Natural killer cell treated with Interleukin-12 subunit alpha and Interleukin-12 subunit beta and Interleukin-15 and Interleukin-18, amount 100 ng/mL, for 72 hours (primary cell): ENCODE measurements at regions not wholly inside any gene's neighbourhood (a gene's known extent, or its start where the extent isn't known, plus 50 kb on each side); places are given as distances from the start of the nearest gene placed in this dataset.
A peak's percentile ranks its signal among the peaks of the same experiment; 100 is the strongest.

Experiments
- ATAC-seq, 2 donors: fragments of 150-1000 bp; cut with Tn5 transposase in 1 of 2; sonication (Bioruptor Pico), chemical (Tn5 transposase) in 1 of 2; 2 replicates each; pipeline ENCODE4 v1.10.0; 2021
- DNase-seq: peaks from one replicate; pipeline ENCODE4 v3.0.0; 2022; ENCODE audit warnings: low spot score
- H3K27ac Mint-ChIP-seq, 2 donors: 1 replicate in 1 of 2; 2 replicates in 1 of 2; pipeline ENCODE4 v1.8.0; 2022; ENCODE audit warnings: mixed read lengths in 2 of 2, mild to moderate bottlenecking in 1 of 2, moderate library complexity in 1 of 2
- H3K27me3 Mint-ChIP-seq, 2 donors: 1 replicate in 1 of 2; 2 replicates in 1 of 2; pipeline ENCODE4 v1.8.0; 2022; ENCODE audit warnings: mixed read lengths in 2 of 2
- H3K36me3 Mint-ChIP-seq: one replicate; pipeline ENCODE4 v1.8.0; 2022; ENCODE audit warnings: mixed read lengths
- H3K4me1 Mint-ChIP-seq, 2 donors: 1 replicate in 1 of 2; 2 replicates in 1 of 2; pipeline ENCODE4 v1.8.0; 2022; ENCODE audit warnings: low read depth in 2 of 2, mixed read lengths in 2 of 2, mild to moderate bottlenecking in 1 of 2
- H3K4me3 Mint-ChIP-seq: one replicate; pipeline ENCODE4 v1.8.0; 2022; ENCODE audit warnings: mixed read lengths
- H3K9me3 Mint-ChIP-seq: 2 replicates; pipeline ENCODE4 v1.8.0; 2022; ENCODE audit warnings: mixed read lengths

GRCh38 chr1:213657013-213657412, 330.8 kb upstream of the PROX1 start:
- Mint-ChIP-seq H3K4me3 (no peak overlapping the region), H3K4me1 (no peaks in the 10 kb centered on the region), H3K36me3 (no peaks in the 10 kb centered on the region), H3K27ac (no peak overlapping the region), H3K27me3 (peaks cover 0 to 3% of the 10 kb centered on the region in 2 donors), H3K9me3 (no peaks in the 10 kb centered on the region)
- DNase-seq (no peak), ATAC-seq (no peak)

GRCh38 chr1:213657879-213658278, 329.9 kb upstream of the PROX1 start:
- no peaks in the 10 kb centered on the region for H3K4me1 Mint-ChIP-seq
- DNase-seq (no peak), ATAC-seq (no peak)
- peaks cover 3 to 6% of the 10 kb centered on the region in 2 donors for H3K27me3 Mint-ChIP-seq
- no peaks in the 10 kb centered on the region for H3K9me3 Mint-ChIP-seq
- no peaks in the 10 kb centered on the region for H3K36me3 Mint-ChIP-seq
- H3K27ac Mint-ChIP-seq = no peak overlapping the region
- H3K4me3 Mint-ChIP-seq = no peak overlapping the region

GRCh38 chr1:213658457-213658856, 329.3 kb upstream of the PROX1 start:
- Mint-ChIP-seq H3K27me3 (peaks cover 3 to 12% of the 10 kb centered on the region in 2 donors), H3K27ac (no peak overlapping the region), H3K4me3 (no peak overlapping the region), H3K9me3 (no peaks in the 10 kb centered on the region), H3K4me1 (no peaks in the 10 kb centered on the region), H3K36me3 (no peaks in the 10 kb centered on the region)
- ATAC-seq (no peak), DNase-seq (no peak)

GRCh38 chr1:213659580-213660547, 327.9 kb upstream of the PROX1 start:
- Mint-ChIP-seq H3K27me3 (peaks cover 3 to 16% of the 10 kb centered on the region in 2 donors), H3K36me3 (no peaks in the 10 kb centered on the region), H3K4me3 (no peak overlapping the region), H3K4me1 (no peaks in the 10 kb centered on the region), H3K27ac (no peak overlapping the region), H3K9me3 (no peaks in the 10 kb centered on the region)
- ATAC-seq = no peak
- DNase-seq = no peak

GRCh38 chr1:213661302-213661701, 326.5 kb upstream of the PROX1 start:
- no peak overlapping the region for H3K4me3 Mint-ChIP-seq
- DNase-seq = no peak
- H3K36me3 Mint-ChIP-seq = no peaks in the 10 kb centered on the region
- H3K27me3 Mint-ChIP-seq = peaks cover 3 to 17% of the 10 kb centered on the region in 2 donors
- no peak overlapping the region for H3K27ac Mint-ChIP-seq
- H3K9me3 Mint-ChIP-seq = no peaks in the 10 kb centered on the region
- no peak for ATAC-seq
- no peaks in the 10 kb centered on the region for H3K4me1 Mint-ChIP-seq

GRCh38 chr1:213666113-213666512, 321.7 kb upstream of the PROX1 start:
- peaks cover 3 to 17% of the 10 kb centered on the region in 2 donors for H3K27me3 Mint-ChIP-seq

GRCh38 chr1:213666922-213667321, 320.9 kb upstream of the PROX1 start:
- ATAC-seq = no peak

More at GRCh38 chr1:213666113-213666512, 321.7 kb upstream of the PROX1 start:
- H3K9me3 Mint-ChIP-seq = no peaks in the 10 kb centered on the region
- no peak overlapping the region for H3K4me3 Mint-ChIP-seq
- ATAC-seq (no peak), DNase-seq (no peak)
- no peak overlapping the region for H3K27ac Mint-ChIP-seq
- no peaks in the 10 kb centered on the region for H3K4me1 Mint-ChIP-seq
- H3K36me3 Mint-ChIP-seq = no peaks in the 10 kb centered on the region

GRCh38 chr1:213669512-213669911, 318.3 kb upstream of the PROX1 start:
- Mint-ChIP-seq H3K9me3 (peaks cover 3% of the 10 kb centered on the region), H3K27ac (no peak overlapping the region), H3K27me3 (peaks cover 0 to 15% of the 10 kb centered on the region in 2 donors), H3K4me1 (no peaks in the 10 kb centered on the region), H3K36me3 (no peaks in the 10 kb centered on the region), H3K4me3 (no peak overlapping the region)
- ATAC-seq (no peak), DNase-seq (no peak)

More at GRCh38 chr1:213666922-213667321, 320.9 kb upstream of the PROX1 start:
- H3K36me3 Mint-ChIP-seq = no peaks in the 10 kb centered on the region
- DNase-seq = no peak
- H3K9me3 Mint-ChIP-seq = no peaks in the 10 kb centered on the region
- no peak overlapping the region for H3K27ac Mint-ChIP-seq
- no peaks in the 10 kb centered on the region for H3K4me1 Mint-ChIP-seq
- H3K27me3 Mint-ChIP-seq = peaks cover 0 to 19% of the 10 kb centered on the region in 2 donors
- H3K4me3 Mint-ChIP-seq = no peak overlapping the region

GRCh38 chr1:213669964-213670691, 317.6 kb upstream of the PROX1 start:
- Mint-ChIP-seq H3K9me3 (peaks cover 3% of the 10 kb centered on the region), H3K36me3 (no peaks in the 10 kb centered on the region), H3K4me3 (no peak overlapping the region), H3K27me3 (peaks cover 0 to 11% of the 10 kb centered on the region in 2 donors), H3K27ac (no peak overlapping the region), H3K4me1 (no peaks in the 10 kb centered on the region)
- DNase-seq (no peak), ATAC-seq (peak in 1 of 2 donors; percentile 31)

- no peak for ATAC-seq
- peaks cover 3% of the 10 kb centered on the region for H3K9me3 Mint-ChIP-seq
Measured at GRCh38 chr1:213670692-213671023, 317.1 kb upstream of the PROX1 start.

GRCh38 chr1:213675043-213675442, 312.7 kb upstream of the PROX1 start:
- Mint-ChIP-seq H3K36me3 (no peaks in the 10 kb centered on the region), H3K27ac (no peak overlapping the region), H3K27me3 (peaks cover 0 to 11% of the 10 kb centered on the region in 2 donors), H3K9me3 (peaks cover 3% of the 10 kb centered on the region), H3K4me3 (no peak overlapping the region), H3K4me1 (no peaks in the 10 kb centered on the region)
- ATAC-seq (no peak), DNase-seq (no peak)

More at GRCh38 chr1:213670692-213671023, 317.1 kb upstream of the PROX1 start:
- Mint-ChIP-seq H3K4me1 (no peaks in the 10 kb centered on the region), H3K36me3 (no peaks in the 10 kb centered on the region), H3K4me3 (no peak overlapping the region), H3K27ac (no peak overlapping the region), H3K27me3 (peaks cover 0 to 11% of the 10 kb centered on the region in 2 donors)
- DNase-seq = no peak

GRCh38 chr1:213676736-213677135, 311.0 kb upstream of the PROX1 start:
- Mint-ChIP-seq H3K27me3 (peaks cover 0 to 17% of the 10 kb centered on the region in 2 donors), H3K9me3 (peaks cover 6% of the 10 kb centered on the region), H3K4me3 (no peak overlapping the region), H3K27ac (no peak overlapping the region), H3K4me1 (no peaks in the 10 kb centered on the region), H3K36me3 (no peaks in the 10 kb centered on the region)
- no peak for DNase-seq
- no peak for ATAC-seq

- no peak for DNase-seq
- ATAC-seq = no peak
- Mint-ChIP-seq H3K27ac (no peak overlapping the region), H3K4me1 (no peaks in the 10 kb centered on the region), H3K27me3 (peaks cover 3 to 14% of the 10 kb centered on the region in 2 donors), H3K36me3 (no peaks in the 10 kb centered on the region), H3K4me3 (no peak overlapping the region), H3K9me3 (peaks cover 3% of the 10 kb centered on the region)
Measured at GRCh38 chr1:213678348-213678747, 309.4 kb upstream of the PROX1 start.

GRCh38 chr1:213678753-213679152, 309.0 kb upstream of the PROX1 start:
- H3K9me3 Mint-ChIP-seq = peaks cover 3% of the 10 kb centered on the region
- no peak overlapping the region for H3K27ac Mint-ChIP-seq
- H3K4me3 Mint-ChIP-seq = no peak overlapping the region
- H3K27me3 Mint-ChIP-seq = peaks cover 3 to 14% of the 10 kb centered on the region in 2 donors
- H3K4me1 Mint-ChIP-seq = no peaks in the 10 kb centered on the region
- DNase-seq (no peak), ATAC-seq (no peak)
- no peaks in the 10 kb centered on the region for H3K36me3 Mint-ChIP-seq
